Gastroesophageal sphincter (tissue), 3 donors: ENCODE measurements at regions not wholly inside any gene's neighbourhood (a gene's known extent, or its start where the extent isn't known, plus 50 kb on each side); places are given as distances from the start of the nearest gene placed in this dataset.

Experiments used
- CTCF ChIP-seq, 4 experiments: fragments of 200-600 bp in 2 of 4; fragments of 450-650 bp in 2 of 4; sonication (generic) in 1 of 4; IDR thresholded peaks; one replicate each; pipeline ENCODE4 v1.5.1; 2017 to 2019; ENCODE audit warnings: antibody characterized with exemption in 4 of 4, mild to moderate bottlenecking in 2 of 4, moderate library complexity in 2 of 4
- POLR2A ChIP-seq, 2 donors: fragments of 450-650 bp; IDR thresholded peaks; one replicate each; pipeline ENCODE4 v1.6.1; 2017; ENCODE audit warnings: antibody characterized with exemption in 2 of 2, mild to moderate bottlenecking in 2 of 2, moderate library complexity in 1 of 2
- POLR2AphosphoS5 ChIP-seq: sonication (generic); formaldehyde crosslinking; IDR thresholded peaks from one replicate; pipeline ENCODE4 v1.6.1; 2017; ENCODE audit warnings: antibody characterized with exemption

GRCh38 chr22:47933891-47934290 lies 1171.4 kb downstream of the TBC1D22A start:
- no peak for TF ChIP-seq CTCF (IDR thresholded peaks at IDR 0.05)
- TF ChIP-seq POLR2A (IDR thresholded peaks at IDR 0.05): no peak
- no peak for TF ChIP-seq POLR2AphosphoS5
